Activated CD8-positive, alpha-beta T cell treated with anti-CD3 and anti-CD28 coated beads, Interleukin-2, amount 10 ng/mL, durations not matched to agents 7 days and 5 days (primary cell): ENCODE measurements at regions not wholly inside any gene's neighbourhood (a gene's known extent, or its start where the extent isn't known, plus 50 kb on each side); places are given as distances from the start of the nearest gene placed in this dataset.
A peak's percentile ranks its signal among the peaks of the same experiment; 100 is the strongest.

Experiments
- ATAC-seq: fragments of 150-1000 bp; cut with Tn5 transposase; one replicate; pipeline ENCODE4 v1.10.0; 2021; ENCODE audit warnings: moderate library complexity
- CTCF ChIA-PET: fragments of 350-600 bp; sonication (Branson Sonifier 250); formaldehyde crosslinking; loops from one replicate; lab custom pipeline; 2021; ENCODE audit warnings: antibody characterized with exemption; lab: Charles Lee
- POLR2A ChIA-PET: fragments of 350-600 bp; sonication (Branson Sonifier 250); formaldehyde crosslinking; loops from one replicate; lab custom pipeline; 2021; ENCODE audit warnings: antibody characterized with exemption; lab: Charles Lee
- DNase-seq: peaks from one replicate; pipeline ENCODE4 v3.0.0-alpha.2; 2020
- H3K27ac Mint-ChIP-seq: one replicate; pipeline ENCODE4 v1.8.0; 2021; ENCODE audit warnings: mild to moderate bottlenecking, mixed read lengths
- H3K27me3 Mint-ChIP-seq: one replicate; pipeline ENCODE4 v1.8.0; 2021; ENCODE audit warnings: low read depth, mixed read lengths
- H3K36me3 Mint-ChIP-seq: one replicate; pipeline ENCODE4 v1.8.0; 2021; ENCODE audit warnings: low read depth, mixed read lengths
- H3K4me1 Mint-ChIP-seq: one replicate; pipeline ENCODE4 v1.8.0; 2021; ENCODE audit warnings: low read depth, mixed read lengths
- H3K4me3 Mint-ChIP-seq: one replicate; pipeline ENCODE4 v1.8.0; 2021; ENCODE audit warnings: mild to moderate bottlenecking, mixed read lengths
- H3K9me3 Mint-ChIP-seq: one replicate; pipeline ENCODE4 v1.8.0; 2022; ENCODE audit warnings: mixed read lengths; ENCODE audit not compliant: insufficient read depth

- peaks cover 34% of the 10 kb centered on the region for H3K36me3 Mint-ChIP-seq
- no peak overlapping the region for H3K27ac Mint-ChIP-seq
- no peak for ATAC-seq
- H3K4me1 Mint-ChIP-seq: peaks cover 15% of the 10 kb centered on the region
- no peaks in the 10 kb centered on the region for H3K9me3 Mint-ChIP-seq
- ChIA-PET CTCF (interaction anchor here (2.1 kb wide), 1 partner anchor 38 kb away, joined by 6 read pairs; no protein-coding TSS in a partner anchor), POLR2A (no interaction called here)
- no peak for DNase-seq
- H3K4me3 Mint-ChIP-seq: no peak overlapping the region
- H3K27me3 Mint-ChIP-seq: no peaks in the 10 kb centered on the region
These were observed 218.0 kb upstream of the RGS6 start for GRCh38 chr14:71714225-71714624.

GRCh38 chr14:71716041-71716772 is 216.0 kb upstream of the RGS6 start:
- peaks cover 8% of the 10 kb centered on the region for H3K4me1 Mint-ChIP-seq
- H3K27ac Mint-ChIP-seq: no peak overlapping the region
- no peak overlapping the region for H3K4me3 Mint-ChIP-seq
- ChIA-PET CTCF (interaction anchor here (1.0 to 2.1 kb wide), 3 partner anchors 10 to 161 kb away, joined by 3 to 6 read pairs (median 4); no protein-coding TSS in a partner anchor), POLR2A (no interaction called here)
- DNase-seq: no peak
- H3K27me3 Mint-ChIP-seq: no peaks in the 10 kb centered on the region
- ATAC-seq: no peak
- H3K36me3 Mint-ChIP-seq: peaks cover 33% of the 10 kb centered on the region
- H3K9me3 Mint-ChIP-seq: no peaks in the 10 kb centered on the region

- no peak overlapping the region for H3K27ac Mint-ChIP-seq
- peak; percentile 43 for DNase-seq
These were observed 211.1 kb upstream of the RGS6 start for GRCh38 chr14:71720978-71721624.

GRCh38 chr14:71721791-71722190 is 210.4 kb upstream of the RGS6 start:
- no peak overlapping the region for H3K4me3 Mint-ChIP-seq
- no peaks in the 10 kb centered on the region for H3K4me1 Mint-ChIP-seq
- no peak overlapping the region for H3K27ac Mint-ChIP-seq
- POLR2A ChIA-PET: no interaction called here
- DNase-seq: no peak
- CTCF ChIA-PET: interaction anchor here (2.5 kb wide), 1 partner anchor 10 kb away, joined by 10 read pairs; no protein-coding TSS in a partner anchor
- ATAC-seq: no peak
- H3K9me3 Mint-ChIP-seq: no peaks in the 10 kb centered on the region
- peaks cover 30% of the 10 kb centered on the region for H3K36me3 Mint-ChIP-seq
- H3K27me3 Mint-ChIP-seq: no peaks in the 10 kb centered on the region

More at GRCh38 chr14:71720978-71721624, 211.1 kb upstream of the RGS6 start:
- ATAC-seq: no peak
- H3K9me3 Mint-ChIP-seq: no peaks in the 10 kb centered on the region
- H3K4me3 Mint-ChIP-seq: no peak overlapping the region
- no peaks in the 10 kb centered on the region for H3K27me3 Mint-ChIP-seq
- ChIA-PET CTCF (interaction anchor here (0.8 to 2.5 kb wide), 2 partner anchors 10 to 31 kb away, joined by 3 to 10 read pairs; no protein-coding TSS in a partner anchor), POLR2A (no interaction called here)
- H3K4me1 Mint-ChIP-seq: no peaks in the 10 kb centered on the region
- H3K36me3 Mint-ChIP-seq: peaks cover 31% of the 10 kb centered on the region

GRCh38 chr14:71722885-71723284 is 209.3 kb upstream of the RGS6 start:
- no peak for DNase-seq
- H3K36me3 Mint-ChIP-seq: peaks cover 28% of the 10 kb centered on the region
- no peaks in the 10 kb centered on the region for H3K4me1 Mint-ChIP-seq
- H3K27me3 Mint-ChIP-seq: no peaks in the 10 kb centered on the region
- no peak for ATAC-seq
- H3K27ac Mint-ChIP-seq: no peak overlapping the region
- H3K9me3 Mint-ChIP-seq: no peaks in the 10 kb centered on the region
- no peak overlapping the region for H3K4me3 Mint-ChIP-seq
- ChIA-PET CTCF (no interaction called here), POLR2A (no interaction called here)

- POLR2A ChIA-PET: no interaction called here
- Mint-ChIP-seq H3K4me1 (no peaks in the 10 kb centered on the region), H3K27me3 (no peaks in the 10 kb centered on the region), H3K36me3 (peaks cover 27% of the 10 kb centered on the region), H3K27ac (no peak overlapping the region), H3K4me3 (no peak overlapping the region), H3K9me3 (no peaks in the 10 kb centered on the region)
- CTCF ChIA-PET: interaction anchor here (1.5 kb wide), 1 partner anchor 27 kb away, joined by 6 read pairs; no protein-coding TSS in a partner anchor
- DNase-seq (no peak), ATAC-seq (no peak)
These were observed 206.2 kb upstream of the RGS6 start for GRCh38 chr14:71725922-71726579.

- no peak for DNase-seq
- H3K27ac Mint-ChIP-seq: no peak overlapping the region
- no peaks in the 10 kb centered on the region for H3K4me1 Mint-ChIP-seq
- H3K36me3 Mint-ChIP-seq: peaks cover 27% of the 10 kb centered on the region
- no peaks in the 10 kb centered on the region for H3K9me3 Mint-ChIP-seq
- ChIA-PET CTCF (no interaction called here), POLR2A (no interaction called here)
- H3K4me3 Mint-ChIP-seq: no peak overlapping the region
- H3K27me3 Mint-ChIP-seq: no peaks in the 10 kb centered on the region
- ATAC-seq: no peak
These were observed 205.6 kb upstream of the RGS6 start for GRCh38 chr14:71726580-71727021.

- H3K4me3 Mint-ChIP-seq: no peak overlapping the region
- DNase-seq (no peak), ATAC-seq (no peak)
- no peaks in the 10 kb centered on the region for H3K4me1 Mint-ChIP-seq
- no peaks in the 10 kb centered on the region for H3K9me3 Mint-ChIP-seq
- ChIA-PET CTCF (interaction anchor here (1.3 kb wide), 1 partner anchor 17 kb away, joined by 3 read pairs; no protein-coding TSS in a partner anchor), POLR2A (no interaction called here)
- no peak overlapping the region for H3K27ac Mint-ChIP-seq
- H3K36me3 Mint-ChIP-seq: peaks cover 24% of the 10 kb centered on the region
- H3K27me3 Mint-ChIP-seq: no peaks in the 10 kb centered on the region
These were observed 203.8 kb upstream of the RGS6 start for GRCh38 chr14:71728386-71728785.

GRCh38 chr14:71729596-71729995 is 202.6 kb upstream of the RGS6 start:
- no peaks in the 10 kb centered on the region for H3K27me3 Mint-ChIP-seq
- ChIA-PET CTCF (interaction anchor here (1.3 kb wide), 1 partner anchor 18 kb away, joined by 3 read pairs; no protein-coding TSS in a partner anchor), POLR2A (no interaction called here)
- no peak overlapping the region for H3K4me3 Mint-ChIP-seq
- ATAC-seq (no peak), DNase-seq (no peak)
- H3K4me1 Mint-ChIP-seq: no peaks in the 10 kb centered on the region
- H3K27ac Mint-ChIP-seq: no peak overlapping the region
- H3K36me3 Mint-ChIP-seq: peaks cover 25% of the 10 kb centered on the region
- no peaks in the 10 kb centered on the region for H3K9me3 Mint-ChIP-seq

GRCh38 chr14:71730471-71730870 is 201.8 kb upstream of the RGS6 start:
- Mint-ChIP-seq H3K36me3 (peaks cover 27% of the 10 kb centered on the region), H3K27me3 (no peaks in the 10 kb centered on the region), H3K4me3 (no peak overlapping the region), H3K9me3 (no peaks in the 10 kb centered on the region), H3K4me1 (no peaks in the 10 kb centered on the region), H3K27ac (no peak overlapping the region)
- ChIA-PET POLR2A (interaction anchor here (0.5 kb wide), 1 partner anchor 22 kb away, joined by 3 read pairs; no protein-coding TSS in a partner anchor), CTCF (interaction anchor here (1.1 to 1.4 kb wide), 2 partner anchors 11 to 124 kb away, joined by 3 to 5 read pairs; no protein-coding TSS in a partner anchor)
- ATAC-seq (no peak), DNase-seq (no peak)

- Mint-ChIP-seq H3K27ac (no peak overlapping the region), H3K9me3 (no peaks in the 10 kb centered on the region), H3K4me1 (no peaks in the 10 kb centered on the region), H3K4me3 (no peak overlapping the region), H3K27me3 (no peaks in the 10 kb centered on the region), H3K36me3 (peaks cover 28% of the 10 kb centered on the region)
- ChIA-PET POLR2A (no interaction called here), CTCF (interaction anchor here (1.1 to 1.4 kb wide), 2 partner anchors 12 to 124 kb away, joined by 3 to 5 read pairs; no protein-coding TSS in a partner anchor)
- ATAC-seq: no peak
- no peak for DNase-seq
These were observed 201.1 kb upstream of the RGS6 start for GRCh38 chr14:71731096-71731495.
